Rectal smooth muscle tissue (tissue), 1 donor: ENCODE measurements at regions not wholly inside any gene's neighbourhood (a gene's known extent, or its start where the extent isn't known, plus 50 kb on each side); places are given as distances from the start of the nearest gene placed in this dataset.
"Not testable (repeated sequence)": the region's sequence is repeated elsewhere in the genome, so short reads cannot be mapped to it uniquely, and the experiment has no call there.

Experiments used
- H3K27ac ChIP-seq: one replicate; pipeline ENCODE4 v1.7.0; 2013; ENCODE audit warnings: low read depth, low read length, inconsistent platforms
- H3K27me3 ChIP-seq: one replicate; pipeline ENCODE4 v1.7.0; 2013; ENCODE audit warnings: low read length; ENCODE audit not compliant: control insufficient read depth, insufficient read depth
- H3K36me3 ChIP-seq: one replicate; pipeline ENCODE4 v1.7.0; 2013; ENCODE audit warnings: low read length; ENCODE audit not compliant: control insufficient read depth, insufficient read depth
- H3K4me1 ChIP-seq: one replicate; pipeline ENCODE4 v1.7.0; 2013; ENCODE audit warnings: low read length; ENCODE audit not compliant: control insufficient read depth, insufficient read depth
- H3K4me3 ChIP-seq: one replicate; pipeline ENCODE4 v1.7.0; 2013; ENCODE audit warnings: low read length
- H3K9ac ChIP-seq: one replicate; pipeline ENCODE4 v1.7.0; 2013; ENCODE audit warnings: low read length

GRCh38 chr2:111542120-111542774, 341.7 kb downstream of the ANAPC1 start:
- H3K36me3 ChIP-seq, H3K4me3 ChIP-seq, H3K4me1 ChIP-seq, H3K27ac ChIP-seq, H3K9ac ChIP-seq, H3K27me3 ChIP-seq: not testable (repeated sequence)

GRCh38 chr2:111544006-111544405, 340.0 kb downstream of the ANAPC1 start:
- not testable (repeated sequence) for H3K4me3 ChIP-seq, H3K4me1 ChIP-seq, H3K27me3 ChIP-seq, H3K36me3 ChIP-seq, H3K9ac ChIP-seq, H3K27ac ChIP-seq

GRCh38 chr2:111545723-111546431, 338.1 kb downstream of the ANAPC1 start:
- H3K36me3 ChIP-seq, H3K4me3 ChIP-seq, H3K27ac ChIP-seq, H3K27me3 ChIP-seq, H3K9ac ChIP-seq, H3K4me1 ChIP-seq: not testable (repeated sequence)

- H3K4me3 ChIP-seq: not testable (repeated sequence)
These were observed 337.4 kb downstream of the ANAPC1 start for GRCh38 chr2:111546578-111546977.

GRCh38 chr2:111549174-111549573, 334.8 kb downstream of the ANAPC1 start:
- H3K36me3 ChIP-seq, H3K4me1 ChIP-seq, H3K9ac ChIP-seq, H3K4me3 ChIP-seq, H3K27me3 ChIP-seq, H3K27ac ChIP-seq: not testable (repeated sequence)

More at GRCh38 chr2:111546578-111546977, 337.4 kb downstream of the ANAPC1 start:
- H3K27me3 ChIP-seq, H3K27ac ChIP-seq, H3K36me3 ChIP-seq, H3K4me1 ChIP-seq, H3K9ac ChIP-seq: not testable (repeated sequence)

GRCh38 chr2:111551428-111551827, 332.6 kb downstream of the ANAPC1 start:
- H3K4me1 ChIP-seq, H3K4me3 ChIP-seq, H3K36me3 ChIP-seq, H3K9ac ChIP-seq, H3K27ac ChIP-seq, H3K27me3 ChIP-seq: not testable (repeated sequence)

GRCh38 chr2:111552625-111553024, 331.4 kb downstream of the ANAPC1 start:
- H3K27ac ChIP-seq, H3K36me3 ChIP-seq, H3K27me3 ChIP-seq, H3K9ac ChIP-seq, H3K4me1 ChIP-seq, H3K4me3 ChIP-seq: not testable (repeated sequence)

GRCh38 chr2:111559301-111559700, 324.7 kb downstream of the ANAPC1 start:
- not testable (repeated sequence) for H3K4me3 ChIP-seq, H3K4me1 ChIP-seq, H3K9ac ChIP-seq, H3K36me3 ChIP-seq, H3K27me3 ChIP-seq, H3K27ac ChIP-seq

- H3K4me1 ChIP-seq, H3K9ac ChIP-seq, H3K27ac ChIP-seq, H3K36me3 ChIP-seq, H3K4me3 ChIP-seq, H3K27me3 ChIP-seq: not testable (repeated sequence)
These were observed 324.2 kb downstream of the ANAPC1 start for GRCh38 chr2:111559814-111560213.

GRCh38 chr2:111566068-111566467, 317.9 kb downstream of the ANAPC1 start:
- H3K4me3 ChIP-seq, H3K27ac ChIP-seq, H3K9ac ChIP-seq, H3K4me1 ChIP-seq, H3K27me3 ChIP-seq, H3K36me3 ChIP-seq: not testable (repeated sequence)

- not testable (repeated sequence) for H3K36me3 ChIP-seq, H3K27ac ChIP-seq, H3K4me1 ChIP-seq, H3K9ac ChIP-seq, H3K4me3 ChIP-seq, H3K27me3 ChIP-seq
These were observed 316.8 kb downstream of the ANAPC1 start for GRCh38 chr2:111567233-111567632.

- not testable (repeated sequence) for H3K9ac ChIP-seq, H3K27me3 ChIP-seq, H3K4me1 ChIP-seq, H3K36me3 ChIP-seq, H3K4me3 ChIP-seq, H3K27ac ChIP-seq
These were observed 314.4 kb downstream of the ANAPC1 start for GRCh38 chr2:111569356-111570199.
